T-helper 2 cell treated with Interferon-gamma antibody and Interleukin-4, amounts not matched to agents 5 μg/mL and 100 μg/mL, for 36 hours (primary cell): ENCODE measurements at regions not wholly inside any gene's neighbourhood (a gene's known extent, or its start where the extent isn't known, plus 50 kb on each side); places are given as distances from the start of the nearest gene placed in this dataset.
"Not testable (repeated sequence)": the region's sequence is repeated elsewhere in the genome, so short reads cannot be mapped to it uniquely, and the experiment has no call there.

Source experiments
- DNase-seq: peaks from one replicate; pipeline ENCODE4 v3.0.0; 2021; ENCODE audit warnings: low spot score
- H3K27ac Mint-ChIP-seq: one replicate; pipeline ENCODE4 v1.8.0; 2021; ENCODE audit warnings: mild to moderate bottlenecking, mixed read lengths
- H3K27me3 Mint-ChIP-seq: one replicate; pipeline ENCODE4 v1.8.0; 2021; ENCODE audit warnings: low read depth, mixed read lengths
- H3K36me3 Mint-ChIP-seq: one replicate; pipeline ENCODE4 v1.8.0; 2021; ENCODE audit warnings: low read depth, mixed read lengths
- H3K4me1 Mint-ChIP-seq: one replicate; pipeline ENCODE4 v1.8.0; 2021; ENCODE audit warnings: low read depth, mixed read lengths
- H3K4me3 Mint-ChIP-seq: one replicate; pipeline ENCODE4 v1.8.0; 2022; ENCODE audit warnings: mild to moderate bottlenecking, moderate library complexity, mixed read lengths
- H3K9me3 Mint-ChIP-seq: one replicate; pipeline ENCODE4 v1.8.0; 2021; ENCODE audit warnings: mixed read lengths

DNA sequence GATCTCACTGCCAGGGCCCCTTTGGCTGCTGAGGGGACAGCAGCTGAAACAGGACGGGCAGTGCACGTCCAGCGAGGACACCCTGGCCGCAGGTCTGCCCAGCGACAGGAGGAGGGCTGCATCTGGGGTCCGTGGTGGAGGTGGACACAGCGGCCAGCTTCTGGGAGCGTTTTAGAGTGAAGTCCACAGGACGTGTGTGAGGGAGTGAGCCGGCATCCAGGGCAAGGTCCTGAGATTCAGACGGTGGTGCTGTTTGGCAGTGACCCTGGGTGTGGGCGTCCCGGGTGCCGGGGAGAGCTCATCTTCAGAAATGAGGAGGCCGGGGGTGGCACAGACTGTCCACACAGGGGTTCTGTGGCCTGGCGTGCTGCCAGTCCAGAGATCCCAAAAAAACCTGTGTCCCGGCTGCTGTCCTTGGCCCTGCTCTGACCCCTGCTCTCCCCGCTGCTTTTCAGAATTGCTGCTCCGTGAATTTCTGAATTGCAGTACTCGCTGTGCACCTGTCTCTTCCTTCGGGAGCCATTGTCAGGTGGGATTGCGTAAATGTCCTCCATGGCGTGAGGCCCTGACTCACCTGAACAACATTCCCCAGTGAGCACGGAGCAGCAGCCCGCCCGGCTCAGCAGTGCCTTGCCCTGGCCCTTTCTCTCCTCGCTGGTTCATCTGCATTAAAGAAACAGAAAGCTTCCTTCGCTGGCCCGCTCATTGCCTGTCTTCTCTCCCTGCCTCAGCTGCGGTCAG, 183.5 kb upstream of the C14orf180 start:
- Mint-ChIP-seq H3K27me3 (no peaks in the 10 kb centered on the region), H3K9me3 (peaks cover 15% of the 10 kb centered on the region), H3K4me1 (peaks cover 31% of the 10 kb centered on the region), H3K4me3 (no peak overlapping the region), H3K27ac (no peak overlapping the region), H3K36me3 (peaks cover 3% of the 10 kb centered on the region)
- no peak for DNase-seq

DNA sequence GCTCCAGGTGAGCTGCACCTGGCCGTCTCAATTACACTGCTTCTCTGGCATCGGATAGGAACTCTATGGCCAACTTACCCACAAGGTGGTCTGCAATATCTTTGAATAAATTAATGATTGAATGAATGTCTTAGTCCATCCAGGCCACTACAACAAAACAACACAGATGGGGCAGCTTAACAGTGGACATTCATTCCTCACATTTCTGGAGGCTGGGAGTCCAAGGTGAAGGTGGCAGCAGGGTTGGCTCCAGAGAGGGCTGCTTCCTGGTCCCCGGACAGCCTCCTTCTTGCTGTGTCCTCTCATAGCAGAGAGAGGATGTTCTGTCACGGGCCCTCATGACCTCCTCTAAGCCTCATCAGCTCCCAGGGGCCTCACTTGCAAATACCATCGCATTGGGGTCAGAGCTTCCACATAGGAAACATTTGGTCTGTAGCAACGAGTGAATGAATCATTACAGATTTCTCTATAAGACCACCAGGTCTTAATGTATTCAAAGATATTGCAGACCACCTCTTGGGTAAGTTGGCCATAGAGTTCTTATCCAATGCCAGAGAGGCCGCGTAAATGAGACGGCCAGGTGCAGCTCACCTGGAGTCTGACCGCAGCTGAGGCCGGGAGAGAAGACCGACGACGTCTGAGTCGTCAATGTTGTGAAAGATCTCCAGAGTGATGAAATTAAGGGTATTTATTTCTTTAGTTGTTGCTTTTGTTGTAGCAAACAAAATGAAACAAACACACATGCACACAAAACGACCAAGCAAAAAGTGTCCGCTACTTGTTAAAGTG, 182.7 kb upstream of the C14orf180 start:
- Mint-ChIP-seq H3K9me3 (peaks cover 15% of the 10 kb centered on the region), H3K36me3 (peaks cover 3% of the 10 kb centered on the region), H3K4me1 (peaks cover 29% of the 10 kb centered on the region), H3K27ac (no peak overlapping the region), H3K4me3 (no peak overlapping the region), H3K27me3 (no peaks in the 10 kb centered on the region)
- no peak for DNase-seq

DNA sequence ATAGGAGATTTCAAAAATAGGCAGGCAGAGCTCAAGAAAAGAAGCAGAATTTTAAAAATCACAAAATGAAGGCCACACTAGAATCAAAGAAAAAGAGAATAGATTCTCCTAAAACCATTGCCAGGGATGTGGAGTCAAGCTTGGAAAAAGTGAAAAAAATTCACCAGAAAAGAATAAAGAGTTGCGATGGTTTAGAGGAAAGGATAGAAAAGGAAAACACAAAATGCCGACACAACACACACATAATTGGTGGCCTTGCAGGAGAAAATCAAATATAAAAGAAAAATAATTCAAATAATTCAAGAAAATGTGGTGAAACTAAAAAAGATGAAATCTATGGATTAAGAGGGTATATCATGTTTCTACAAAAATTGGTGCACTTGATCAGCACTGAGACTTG, 181.6 kb upstream of the C14orf180 start:
- peaks cover 23% of the 10 kb centered on the region for H3K4me1 Mint-ChIP-seq
- peaks cover 3% of the 10 kb centered on the region for H3K36me3 Mint-ChIP-seq
- H3K27ac Mint-ChIP-seq: no peak overlapping the region
- H3K4me3 Mint-ChIP-seq: no peak overlapping the region
- peaks cover 15% of the 10 kb centered on the region for H3K9me3 Mint-ChIP-seq
- no peak for DNase-seq
- no peaks in the 10 kb centered on the region for H3K27me3 Mint-ChIP-seq

DNA sequence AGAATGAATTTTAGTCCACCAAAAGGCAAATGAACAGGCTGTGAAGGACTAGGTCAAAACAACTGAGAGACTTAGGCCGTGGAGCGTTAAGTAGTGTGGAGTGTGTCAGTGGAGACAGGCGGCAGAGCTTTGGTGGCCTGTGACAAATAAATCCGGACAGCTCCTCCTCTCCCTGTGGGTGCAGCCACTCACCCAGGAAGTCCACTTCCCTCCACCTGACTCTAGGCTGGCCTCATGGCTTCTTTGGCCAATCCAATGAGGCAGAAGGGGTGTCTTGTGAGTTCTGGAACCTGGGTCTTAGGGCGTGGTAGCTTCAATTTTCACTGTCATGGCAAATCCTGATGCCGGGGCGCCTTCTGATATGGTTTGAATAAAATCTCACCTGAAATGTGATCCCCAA, 180.9 kb upstream of the C14orf180 start:
- peaks cover 21% of the 10 kb centered on the region for H3K4me1 Mint-ChIP-seq

DNA sequence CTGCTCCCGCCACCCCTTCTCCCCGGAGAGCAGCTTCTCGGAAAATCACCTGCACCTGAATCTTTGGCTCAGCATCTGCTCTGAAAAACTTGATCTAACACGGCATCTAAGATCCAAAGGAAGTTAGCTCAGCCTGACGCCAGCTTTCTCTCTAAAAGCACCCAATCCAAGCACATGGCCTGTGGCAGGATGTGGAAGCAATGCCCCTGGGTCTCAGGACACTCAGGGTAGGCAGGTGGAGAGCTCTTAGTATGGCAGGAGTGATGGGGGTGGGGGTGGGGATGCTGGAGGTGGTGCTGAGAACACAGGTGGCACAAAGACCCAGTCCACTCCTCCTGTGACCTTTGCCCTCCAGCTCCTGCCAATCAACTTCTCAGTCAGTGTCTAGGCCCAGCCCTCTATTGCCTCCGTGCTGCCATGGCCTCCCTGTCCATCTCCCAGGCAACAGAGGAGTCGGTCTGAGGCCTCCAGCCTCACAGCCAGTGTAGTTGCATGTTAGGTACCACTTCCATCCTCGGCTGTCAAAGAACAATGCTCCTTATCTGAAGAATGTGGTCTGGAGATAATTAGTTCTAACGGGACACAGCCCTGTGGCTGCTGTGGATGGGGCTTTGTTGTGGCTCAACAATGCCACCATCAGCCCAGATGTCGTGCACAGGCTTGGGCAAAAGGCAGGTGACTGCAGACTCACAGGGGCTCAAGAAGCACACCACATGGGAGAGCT, 180.0 kb upstream of the C14orf180 start:
- DNase-seq: no peak
- H3K36me3 Mint-ChIP-seq: peaks cover 3% of the 10 kb centered on the region
- H3K4me3 Mint-ChIP-seq: no peak overlapping the region
- H3K27ac Mint-ChIP-seq: no peak overlapping the region
- H3K4me1 Mint-ChIP-seq: peaks cover 15% of the 10 kb centered on the region
- peaks cover 15% of the 10 kb centered on the region for H3K9me3 Mint-ChIP-seq
- no peaks in the 10 kb centered on the region for H3K27me3 Mint-ChIP-seq

More for the DNA sequence above, 180.9 kb upstream of the C14orf180 start:
- Mint-ChIP-seq H3K36me3 (peaks cover 3% of the 10 kb centered on the region), H3K27ac (no peak overlapping the region), H3K27me3 (no peaks in the 10 kb centered on the region), H3K4me3 (no peak overlapping the region), H3K9me3 (peaks cover 15% of the 10 kb centered on the region)
- no peak for DNase-seq

DNA sequence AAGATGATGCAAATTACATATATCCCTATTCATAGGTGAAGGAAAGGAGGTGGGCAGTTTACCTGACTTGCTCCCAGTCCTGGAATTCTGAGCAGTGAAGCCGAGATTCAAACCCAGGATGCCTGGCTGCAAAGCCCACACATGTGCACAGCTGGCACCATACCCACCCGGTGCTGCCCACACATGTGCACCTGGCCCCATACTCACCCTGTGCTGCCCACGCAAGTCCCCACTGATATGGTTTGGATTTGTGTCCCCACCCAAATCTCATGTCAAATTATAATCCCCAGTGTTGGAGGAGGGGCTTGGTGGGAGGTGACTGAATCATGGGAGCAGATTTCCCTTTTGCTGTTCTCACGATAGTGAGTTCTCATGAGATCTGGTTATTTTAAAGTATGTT, 179.2 kb upstream of the C14orf180 start:
- Mint-ChIP-seq H3K4me1 (peaks cover 7% of the 10 kb centered on the region), H3K27ac (no peak overlapping the region), H3K27me3 (no peaks in the 10 kb centered on the region), H3K4me3 (no peak overlapping the region), H3K36me3 (peaks cover 3% of the 10 kb centered on the region), H3K9me3 (peaks cover 15% of the 10 kb centered on the region)
- no peak for DNase-seq

DNA sequence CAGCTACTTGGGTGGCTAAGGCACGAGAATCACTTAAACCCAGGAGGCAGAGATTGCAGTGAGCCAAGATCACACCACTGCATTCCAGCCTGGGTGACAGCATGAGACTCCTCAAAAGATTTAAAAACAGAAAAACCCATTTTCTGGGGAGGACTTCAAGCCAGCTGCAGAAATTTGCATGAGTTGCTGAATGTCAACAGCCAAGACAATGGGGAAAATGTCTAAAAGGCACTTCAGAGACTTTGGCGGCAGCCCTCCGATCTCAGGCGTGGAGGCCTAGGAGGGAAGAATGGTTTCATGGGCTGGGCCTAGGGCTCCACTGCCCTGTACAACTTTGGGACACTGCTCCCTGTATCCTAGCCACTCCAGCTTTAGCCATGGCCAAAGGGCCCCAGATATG, 177.8 kb upstream of the C14orf180 start:
- H3K36me3 Mint-ChIP-seq: peaks cover 3% of the 10 kb centered on the region
- no peak overlapping the region for H3K4me3 Mint-ChIP-seq
- peaks cover 3% of the 10 kb centered on the region for H3K4me1 Mint-ChIP-seq

DNA sequence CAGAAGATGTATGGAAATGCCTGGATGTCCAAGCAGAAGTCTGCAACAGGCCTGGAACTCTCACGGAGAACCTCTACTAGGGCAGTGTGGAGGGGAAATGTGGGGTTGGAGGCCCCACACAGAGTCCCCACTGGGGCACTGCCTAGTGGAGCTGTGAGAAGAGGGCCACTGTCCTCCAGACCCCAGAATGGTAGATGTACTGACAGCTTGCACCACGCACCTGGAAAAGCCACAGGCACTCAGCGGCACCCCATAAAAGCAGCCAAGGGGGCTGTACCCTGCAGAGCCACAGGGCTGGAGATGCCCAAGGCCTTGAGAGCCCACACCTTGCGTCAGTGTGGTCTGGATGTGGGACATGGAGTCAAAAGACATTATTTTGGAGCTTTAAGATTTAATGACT, 177.3 kb upstream of the C14orf180 start:
- H3K4me1 Mint-ChIP-seq, H3K27me3 Mint-ChIP-seq, H3K27ac Mint-ChIP-seq, DNase-seq, H3K4me3 Mint-ChIP-seq, H3K36me3 Mint-ChIP-seq: not testable (repeated sequence)
- H3K9me3 Mint-ChIP-seq: peaks cover 15% of the 10 kb centered on the region

More for the DNA sequence above, 177.8 kb upstream of the C14orf180 start:
- no peak for DNase-seq
- Mint-ChIP-seq H3K27me3 (no peaks in the 10 kb centered on the region), H3K9me3 (peaks cover 15% of the 10 kb centered on the region), H3K27ac (no peak overlapping the region)

DNA sequence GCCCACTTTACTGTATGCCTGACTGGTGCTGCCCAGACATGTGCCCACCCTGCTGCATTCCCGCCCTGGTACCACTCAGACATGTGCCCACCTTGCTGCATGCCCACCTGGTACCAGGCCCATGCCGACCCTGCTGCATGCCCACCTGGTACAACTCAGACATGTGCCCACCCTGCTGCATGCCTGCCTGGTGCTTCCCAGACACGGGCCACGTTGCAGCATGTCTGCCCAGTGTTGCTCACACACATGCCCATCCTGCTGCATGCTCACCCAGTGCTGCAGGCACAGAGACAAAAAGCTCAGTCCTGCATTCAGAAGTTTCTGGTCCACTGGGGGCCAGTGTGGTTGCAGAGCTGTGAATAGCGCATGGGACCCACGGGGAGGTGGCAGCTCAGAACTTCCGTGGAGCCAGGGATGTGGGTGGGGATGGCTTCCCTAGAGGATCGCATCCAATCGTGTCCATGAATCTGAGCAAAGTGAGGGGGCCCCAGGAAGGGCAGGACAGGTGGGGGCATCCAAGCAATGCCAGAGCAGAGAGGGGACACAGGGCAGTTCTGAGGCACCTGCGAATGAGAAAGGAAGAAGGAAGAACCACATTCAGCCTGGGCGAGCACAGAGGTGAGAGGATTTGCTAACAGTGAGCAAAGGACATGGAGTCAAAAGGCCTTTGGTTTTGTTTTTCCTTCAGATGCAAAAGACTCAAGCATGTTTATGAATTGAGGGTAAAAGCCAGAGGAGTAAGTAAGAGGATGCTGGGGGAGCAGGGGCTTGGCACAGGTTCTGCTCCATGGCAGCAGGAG, 175.9 kb upstream of the C14orf180 start:
- Mint-ChIP-seq H3K27ac (no peak overlapping the region), H3K27me3 (no peaks in the 10 kb centered on the region), H3K4me3 (no peak overlapping the region), H3K36me3 (peaks cover 2% of the 10 kb centered on the region), H3K9me3 (peaks cover 11% of the 10 kb centered on the region), H3K4me1 (peaks cover 3% of the 10 kb centered on the region)
- DNase-seq: no peak

DNA sequence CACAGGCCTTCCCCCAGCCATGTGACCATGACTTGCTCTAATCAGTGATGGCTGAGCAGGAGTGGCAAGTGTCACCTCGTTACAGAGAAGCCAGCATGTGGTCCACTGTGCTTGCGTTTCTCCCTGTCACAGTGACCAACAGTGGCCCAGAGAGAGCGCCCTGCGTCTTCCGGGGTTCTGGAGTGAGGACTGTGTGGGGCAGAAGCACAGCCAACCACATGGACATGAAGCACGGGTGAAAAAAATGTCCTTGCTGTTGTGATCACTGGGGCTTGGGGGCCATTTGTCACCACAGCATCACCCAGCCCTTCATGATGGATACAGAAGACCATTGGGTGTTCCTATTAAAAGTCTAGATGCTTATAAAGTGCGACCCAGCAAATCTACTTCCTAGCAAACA, 174.6 kb upstream of the C14orf180 start:
- H3K4me1 Mint-ChIP-seq: peaks cover under 1% of the 10 kb centered on the region
- no peak for DNase-seq
- H3K27me3 Mint-ChIP-seq: no peaks in the 10 kb centered on the region
- H3K36me3 Mint-ChIP-seq: peaks cover 2% of the 10 kb centered on the region
- H3K9me3 Mint-ChIP-seq: peaks cover 12% of the 10 kb centered on the region
- no peak overlapping the region for H3K4me3 Mint-ChIP-seq
- H3K27ac Mint-ChIP-seq: no peak overlapping the region

DNA sequence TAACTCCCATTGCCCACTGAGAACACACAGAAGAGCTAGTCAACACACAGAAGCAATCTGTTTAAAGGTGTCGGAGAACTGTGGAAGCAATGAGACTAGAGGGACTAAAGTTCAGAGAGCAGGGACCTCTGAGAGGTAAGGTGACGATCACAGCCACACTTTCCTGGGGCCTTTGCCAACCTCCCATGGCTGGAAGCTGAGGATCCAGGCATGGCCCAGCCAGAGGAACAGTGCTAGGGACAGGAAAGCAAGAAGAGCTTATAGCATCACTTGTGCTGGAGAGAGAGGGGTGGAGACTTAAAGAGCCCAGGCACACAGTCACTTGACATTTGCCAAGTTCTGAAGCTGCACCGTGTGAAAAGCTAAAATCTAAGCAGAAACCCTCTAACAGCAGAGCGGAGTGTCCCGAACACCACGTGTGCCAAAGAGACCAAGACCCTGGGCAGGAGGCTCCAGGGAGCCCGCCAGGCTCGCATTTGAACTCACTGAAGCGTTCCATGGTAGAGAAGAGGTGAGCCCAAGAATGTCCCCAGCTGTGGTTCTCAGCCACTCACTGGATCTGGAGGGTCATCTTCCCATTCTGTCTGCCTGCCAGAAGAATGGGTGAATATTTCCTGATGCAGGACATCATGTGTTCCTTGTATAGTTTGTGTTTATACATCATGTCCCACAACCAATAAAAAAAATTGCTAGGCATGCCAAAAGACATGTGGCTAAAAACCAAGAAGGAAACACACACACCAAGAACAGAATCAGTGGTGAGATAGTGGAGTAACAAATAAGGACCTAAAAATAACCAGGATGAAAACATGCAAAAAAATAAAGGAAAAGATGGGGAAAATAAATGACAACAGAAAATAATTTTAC, 174.0 kb upstream of the C14orf180 start:
- H3K4me1 Mint-ChIP-seq: no peaks in the 10 kb centered on the region
- H3K4me3 Mint-ChIP-seq: no peak overlapping the region
- no peak for DNase-seq
- peaks cover 2% of the 10 kb centered on the region for H3K36me3 Mint-ChIP-seq
- no peak overlapping the region for H3K27ac Mint-ChIP-seq
- no peaks in the 10 kb centered on the region for H3K27me3 Mint-ChIP-seq
- peaks cover 12% of the 10 kb centered on the region for H3K9me3 Mint-ChIP-seq

DNA sequence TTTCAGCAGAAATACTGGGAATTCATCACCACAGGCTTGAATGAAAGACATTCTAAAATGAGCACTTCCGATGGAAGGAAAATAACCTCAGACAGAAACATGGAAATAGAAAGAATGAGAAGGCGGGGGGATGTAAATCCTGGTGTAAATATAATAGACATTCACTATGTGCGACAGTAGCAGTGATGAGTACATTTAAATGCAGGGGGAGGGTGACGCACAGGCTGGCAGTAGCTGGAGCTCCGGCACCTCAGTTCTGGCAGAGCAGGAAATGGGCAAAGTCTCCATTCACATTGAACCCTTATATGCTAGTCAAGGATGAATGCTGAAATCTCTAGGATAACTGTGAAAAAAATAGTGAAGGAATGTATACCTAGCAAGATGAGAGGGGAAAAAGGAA, 172.7 kb upstream of the C14orf180 start:
- no peak for DNase-seq
- no peaks in the 10 kb centered on the region for H3K4me1 Mint-ChIP-seq
- H3K4me3 Mint-ChIP-seq: no peak overlapping the region
- no peaks in the 10 kb centered on the region for H3K27me3 Mint-ChIP-seq
- no peak overlapping the region for H3K27ac Mint-ChIP-seq
- peaks cover 2% of the 10 kb centered on the region for H3K36me3 Mint-ChIP-seq
- H3K9me3 Mint-ChIP-seq: peaks cover 12% of the 10 kb centered on the region

DNA sequence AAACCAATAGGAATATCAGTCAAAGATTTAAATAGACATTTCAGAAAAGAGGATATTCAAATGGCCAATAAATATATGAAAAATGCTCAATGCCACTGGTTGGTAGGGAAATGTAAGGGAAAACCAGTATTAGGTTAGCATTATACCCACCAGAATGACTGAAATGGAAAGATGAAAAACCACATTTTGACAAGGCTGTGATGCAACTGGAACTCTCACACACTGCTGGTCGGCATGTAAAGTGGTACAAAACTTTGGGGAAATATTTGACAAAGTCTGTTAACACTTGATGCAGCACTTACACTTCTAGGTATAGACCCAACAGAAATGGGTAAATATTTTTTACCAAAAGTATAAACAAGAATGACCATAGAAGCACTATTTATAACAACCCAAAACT, 163.2 kb upstream of the C14orf180 start:
- Mint-ChIP-seq H3K9me3 (no peaks in the 10 kb centered on the region), H3K27me3 (peaks cover 22% of the 10 kb centered on the region), H3K27ac (no peak overlapping the region), H3K4me1 (no peaks in the 10 kb centered on the region), H3K4me3 (no peak overlapping the region), H3K36me3 (no peaks in the 10 kb centered on the region)
- DNase-seq: no peak
